Hippocampal formation (tissue), 2 donors: ENCODE measurements at regions not wholly inside any gene's neighbourhood (a gene's known extent, or its start where the extent isn't known, plus 50 kb on each side); places are given as distances from the start of the nearest gene placed in this dataset.

ENCODE experiments used
- DNase-seq, 2 donors: peaks; one replicate each; lab custom pipeline; 2025; lab: John Stamatoyannopoulos, UW

GRCh38 chr6:109918227-109918626 is 59.9 kb upstream of the GPR6 start:
- DNase-seq, result no peak

- no peak for DNase-seq
Measured at GRCh38 chr6:109920911-109921310, 57.2 kb upstream of the GPR6 start.

GRCh38 chr6:109922851-109923250 is 55.3 kb upstream of the GPR6 start:
- DNase-seq, result no peak

- no peak for DNase-seq
Measured at GRCh38 chr6:109925075-109925474, 53.0 kb upstream of the GPR6 start.

DNA sequence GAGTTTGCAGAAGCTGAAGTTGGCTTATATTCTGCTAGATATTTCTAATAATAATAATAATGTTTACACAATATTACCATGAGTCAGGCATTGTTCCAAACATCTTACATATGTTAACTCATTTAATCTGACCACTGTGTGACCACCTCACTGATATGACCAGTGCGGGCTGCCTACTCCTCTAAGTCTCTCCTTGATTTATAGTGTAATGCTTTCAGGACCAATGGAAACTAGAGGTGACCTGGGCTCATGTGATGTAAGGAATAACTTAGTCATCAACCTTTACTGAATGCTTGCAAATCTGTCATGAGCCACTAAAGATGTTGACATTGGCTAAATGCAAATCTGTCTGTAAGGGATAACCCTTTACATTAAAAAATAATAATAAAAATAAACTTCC is 51.1 kb upstream of the GPR6 start:
- no peak for DNase-seq
